ENCODE measurements at regions not wholly inside any gene's neighbourhood (a gene's known extent, or its start where the extent isn't known, plus 50 kb on each side); places are given as distances from the start of the nearest gene placed in this dataset.
"Not testable (repeated sequence)": the region's sequence is repeated elsewhere in the genome, so short reads cannot be mapped to it uniquely, and the experiment has no call there.

DNA sequence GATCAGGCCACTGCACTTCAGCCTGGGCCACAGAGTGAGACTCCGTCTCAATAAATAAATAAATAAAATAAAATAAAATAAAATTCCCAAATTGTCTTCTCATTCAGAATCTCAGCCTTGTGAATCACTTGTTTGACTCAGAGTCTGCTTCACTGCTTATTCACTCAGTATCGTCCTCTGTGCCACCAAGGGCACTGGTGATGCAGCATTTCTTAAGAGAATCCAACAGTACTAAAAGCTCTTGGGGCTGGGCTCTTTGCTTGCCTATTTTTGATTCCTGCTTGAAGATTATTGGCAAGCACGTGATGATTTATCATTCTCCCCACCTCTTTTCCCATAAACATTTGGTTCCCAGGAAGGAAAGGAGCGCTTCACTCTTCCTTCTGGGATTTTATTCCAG is 54.8 kb upstream of the HMGB1 start:
- DNase-seq (ENCODE audit: low spot score), result no peak

DNA sequence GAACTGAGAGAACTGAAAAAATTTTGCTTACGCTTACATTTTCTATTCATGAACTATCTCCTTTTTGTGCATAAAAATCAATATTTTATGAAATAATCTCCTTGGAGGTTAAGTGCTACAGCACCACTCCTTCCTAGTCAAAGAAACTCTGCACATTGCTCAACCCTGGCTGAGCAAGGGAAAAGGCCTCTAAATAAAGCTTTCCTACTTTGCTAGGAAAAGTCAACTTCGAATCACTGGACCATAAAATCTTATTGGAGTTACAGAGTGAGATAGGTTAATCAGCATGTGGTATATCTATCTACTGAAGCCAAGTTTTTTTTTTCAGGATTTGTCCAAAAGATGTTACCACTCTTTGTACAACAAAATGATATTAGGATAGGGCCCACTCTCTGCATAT is 57.5 kb upstream of the HMGB1 start:
- DNase-seq (ENCODE audit: low spot score), result no peak

DNA sequence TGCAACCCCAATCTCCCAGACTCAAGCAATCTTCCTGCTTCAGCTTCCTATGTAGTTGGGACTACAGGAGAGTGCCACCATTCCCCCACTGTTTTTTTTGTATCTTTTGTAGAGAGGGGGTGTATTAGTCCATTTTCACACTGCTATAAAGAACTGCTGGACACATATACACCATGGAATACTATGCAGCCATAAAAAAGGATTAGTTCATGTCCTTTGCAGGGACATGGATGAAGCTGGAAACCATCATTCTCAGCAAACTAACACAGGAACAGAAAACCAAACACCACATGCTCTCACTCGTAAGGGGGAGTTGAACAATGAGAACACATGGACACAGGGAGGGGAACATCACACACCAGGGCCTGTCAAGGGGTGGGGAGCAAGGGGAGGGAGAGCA is 58.1 kb upstream of the HMGB1 start:
- DNase-seq (ENCODE audit: low spot score), result not testable (repeated sequence)

- DNase-seq (ENCODE audit: low spot score), result not testable (repeated sequence)
Observed at GRCh38 chr13:30525212-30525611, 59.5 kb upstream of the HMGB1 start.

GRCh38 chr13:30526612-30527495 is 61.1 kb upstream of the HMGB1 start:
- DNase-seq (ENCODE audit: low spot score), result no peak

GRCh38 chr13:30529085-30529834 is 63.5 kb upstream of the HMGB1 start:
- DNase-seq (ENCODE audit: low spot score), result no peak

- DNase-seq (ENCODE audit: low spot score), result no peak
Observed at GRCh38 chr13:30535046-30535445, 69.3 kb upstream of the HMGB1 start.

DNA sequence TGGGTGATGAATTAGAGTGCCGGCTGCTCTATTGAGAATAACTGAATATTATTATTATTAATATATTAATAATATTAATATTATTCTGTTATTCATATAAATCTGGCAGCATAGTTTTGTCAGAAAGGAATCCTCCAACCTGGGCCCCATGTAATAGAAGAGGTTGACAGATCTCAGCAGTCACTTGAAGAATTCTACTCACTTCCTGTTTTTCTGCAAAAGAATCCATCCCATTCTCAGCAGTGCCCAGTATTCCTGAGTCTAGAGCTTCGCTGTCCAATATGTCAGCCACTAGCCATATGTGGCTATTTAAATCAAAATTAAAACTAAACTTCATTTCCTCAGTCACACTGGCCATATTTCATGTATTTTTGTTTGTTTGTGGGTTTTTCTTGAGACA is 72.4 kb upstream of the USPL1 start:
- no peak for DNase-seq (ENCODE audit: low spot score)

DNA sequence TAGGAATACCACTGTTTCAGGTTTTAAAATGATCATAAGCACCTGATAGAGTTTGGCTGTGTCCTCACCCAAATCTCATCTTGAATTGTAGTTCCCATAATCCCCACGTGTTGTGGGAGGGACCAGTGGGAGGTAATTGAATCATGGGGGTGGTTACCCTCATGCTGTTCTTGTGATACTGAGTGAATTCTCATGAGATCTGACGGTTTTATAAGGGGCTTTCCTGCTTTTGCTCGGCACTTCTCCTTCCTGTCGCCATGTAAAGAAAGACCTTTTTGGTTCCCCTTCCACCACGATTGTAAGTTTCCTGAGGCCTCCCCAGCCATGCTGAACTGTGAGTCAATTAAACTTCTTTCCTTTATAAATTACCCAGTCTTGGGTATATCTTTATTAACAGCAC is 69.7 kb upstream of the USPL1 start:
- not testable (repeated sequence) for DNase-seq (ENCODE audit: low spot score)

GRCh38 chr13:30551189-30551588 is 66.5 kb upstream of the USPL1 start:
- DNase-seq (ENCODE audit: low spot score), result peak; percentile 42

GRCh38 chr13:30552567-30552966 is 65.2 kb upstream of the USPL1 start:
- DNase-seq (ENCODE audit: low spot score), result no peak

GRCh38 chr13:30559274-30559673 is 58.4 kb upstream of the USPL1 start:
- no peak for DNase-seq (ENCODE audit: low spot score)

GRCh38 chr13:30560212-30560611 is 57.5 kb upstream of the USPL1 start:
- DNase-seq (ENCODE audit: low spot score), result no peak

GRCh38 chr13:30561511-30561910 is 56.2 kb upstream of the USPL1 start:
- no peak for DNase-seq (ENCODE audit: low spot score)

- DNase-seq (ENCODE audit: low spot score), result no peak
Observed at GRCh38 chr13:30564489-30564888, 53.2 kb upstream of the USPL1 start.

DNA sequence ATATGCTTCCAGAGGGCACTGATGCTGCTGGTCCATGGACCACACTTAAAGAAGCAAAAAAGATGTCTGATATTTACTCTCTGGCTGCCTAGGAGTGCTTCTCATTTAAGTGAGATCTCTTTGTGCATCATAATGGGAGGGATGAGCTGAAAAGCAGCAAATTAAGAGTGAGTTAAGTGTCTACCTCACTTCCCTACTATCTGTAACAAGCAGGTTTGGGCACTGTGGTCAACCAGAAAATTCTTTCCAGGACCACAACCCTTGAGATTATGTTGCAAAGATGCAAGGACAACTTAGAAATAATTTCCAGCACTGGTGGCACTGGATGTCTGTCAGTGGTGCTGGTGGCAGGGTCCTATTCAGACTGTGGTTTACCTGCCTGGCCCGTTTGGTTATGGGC is 52.1 kb upstream of the USPL1 start:
- DNase-seq (ENCODE audit: low spot score), result no peak

DNA sequence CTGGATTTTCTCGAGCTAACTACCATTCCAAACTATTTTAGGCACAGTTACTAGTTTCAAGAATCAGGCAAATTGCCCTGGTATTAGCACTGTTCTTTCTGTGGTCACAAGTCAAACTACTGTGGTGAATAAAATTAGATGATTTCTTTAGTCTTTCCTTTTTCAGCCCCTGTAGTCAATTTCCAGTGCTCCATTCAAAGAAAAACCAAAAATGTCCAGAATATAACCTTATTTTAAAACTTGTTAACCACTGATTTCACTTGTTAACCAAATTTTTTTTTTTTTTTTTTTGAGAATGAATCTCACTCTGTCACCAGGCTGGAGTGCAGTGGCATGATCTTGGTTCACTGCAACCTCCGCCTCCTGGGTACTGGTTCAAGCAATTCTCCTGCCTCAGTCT is 50.6 kb upstream of the USPL1 start:
- DNase-seq (ENCODE audit: low spot score), result no peak

Measured in iPS-NIHi11 (cell line).